ENCODE measurements at regions not wholly inside any gene's neighbourhood (a gene's known extent, or its start where the extent isn't known, plus 50 kb on each side); places are given as distances from the start of the nearest gene placed in this dataset.

DNA sequence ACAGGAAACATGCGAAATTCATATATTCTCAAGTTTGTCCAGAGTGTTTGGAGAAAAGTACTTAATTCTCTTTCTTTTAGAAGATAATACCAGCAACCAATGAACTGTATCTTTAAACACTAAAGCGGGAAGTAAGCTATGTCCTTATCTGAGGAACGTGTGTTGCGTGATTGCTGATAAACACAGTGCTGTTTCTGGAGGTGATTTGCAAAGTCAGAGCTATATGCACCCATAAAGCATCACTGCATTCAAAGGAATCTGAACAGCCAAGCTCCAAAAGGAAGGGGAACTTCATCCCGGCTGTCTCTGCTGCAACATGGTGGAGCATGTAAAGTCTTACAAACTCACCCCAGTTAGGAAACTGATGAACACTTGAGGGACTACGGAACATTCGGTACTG, 271.7 kb upstream of the FN1 start:
- DNase-seq: no peak
- Histone ChIP-seq H3K4me3 (no peak overlapping the region), H3K27ac (replicated peaks) (no peak overlapping the region), H3K27me3 (ENCODE audit: low read depth) (no peaks in the 10 kb centered on the region), H3K9me3 (replicated peaks) (no peaks in the 10 kb centered on the region), H3K36me3 (no peaks in the 10 kb centered on the region), H3K4me1 (peaks cover 31% of the 10 kb centered on the region)
- TF ChIP-seq, protein P1, sequence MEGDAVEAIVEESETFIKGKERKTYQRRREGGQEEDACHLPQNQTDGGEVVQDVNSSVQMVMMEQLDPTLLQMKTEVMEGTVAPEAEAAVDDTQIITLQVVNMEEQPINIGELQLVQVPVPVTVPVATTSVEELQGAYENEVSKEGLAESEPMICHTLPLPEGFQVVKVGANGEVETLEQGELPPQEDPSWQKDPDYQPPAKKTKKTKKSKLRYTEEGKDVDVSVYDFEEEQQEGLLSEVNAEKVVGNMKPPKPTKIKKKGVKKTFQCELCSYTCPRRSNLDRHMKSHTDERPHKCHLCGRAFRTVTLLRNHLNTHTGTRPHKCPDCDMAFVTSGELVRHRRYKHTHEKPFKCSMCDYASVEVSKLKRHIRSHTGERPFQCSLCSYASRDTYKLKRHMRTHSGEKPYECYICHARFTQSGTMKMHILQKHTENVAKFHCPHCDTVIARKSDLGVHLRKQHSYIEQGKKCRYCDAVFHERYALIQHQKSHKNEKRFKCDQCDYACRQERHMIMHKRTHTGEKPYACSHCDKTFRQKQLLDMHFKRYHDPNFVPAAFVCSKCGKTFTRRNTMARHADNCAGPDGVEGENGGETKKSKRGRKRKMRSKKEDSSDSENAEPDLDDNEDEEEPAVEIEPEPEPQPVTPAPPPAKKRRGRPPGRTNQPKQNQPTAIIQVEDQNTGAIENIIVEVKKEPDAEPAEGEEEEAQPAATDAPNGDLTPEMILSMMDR (IDR thresholded peaks at IDR 0.05; ENCODE audit: borderline replicate concordance): no peak
- intact Hi-C loops (cut with micrococcal nuclease): no loop called here

DNA sequence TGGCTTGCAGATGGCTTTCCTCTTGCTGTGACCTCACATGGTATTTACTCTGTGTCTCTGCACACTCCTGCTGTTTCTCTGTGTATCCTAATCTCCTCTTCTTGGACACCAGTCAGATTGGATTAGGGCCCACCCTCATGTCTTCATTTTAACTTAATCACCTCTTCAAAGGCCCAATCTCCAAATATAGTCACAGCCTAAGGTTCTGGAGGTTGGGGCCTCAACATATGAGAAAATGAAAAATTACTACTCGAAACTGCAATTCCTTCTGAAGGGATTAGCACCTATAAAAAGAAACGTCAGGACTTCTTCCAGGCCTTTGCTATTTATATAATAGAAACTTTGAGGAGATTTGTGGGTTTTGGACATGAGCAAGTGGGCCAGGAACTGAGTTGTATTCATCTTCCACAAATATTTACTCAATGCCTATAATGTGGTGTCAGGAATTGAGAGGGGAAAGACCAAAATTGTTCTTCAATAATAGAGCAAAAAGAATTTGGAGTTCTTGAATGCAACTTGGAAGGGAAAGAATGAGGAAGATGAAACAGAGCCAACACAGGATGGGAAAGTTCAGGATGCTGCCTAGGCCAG, 270.0 kb upstream of the FN1 start:
- intact Hi-C loops (cut with micrococcal nuclease): no loop called here
- Histone ChIP-seq H3K27me3 (ENCODE audit: low read depth) (no peaks in the 10 kb centered on the region), H3K36me3 (no peaks in the 10 kb centered on the region), H3K4me1 (peaks cover 14% of the 10 kb centered on the region), H3K27ac (replicated peaks) (no peak overlapping the region), H3K9me3 (replicated peaks) (no peaks in the 10 kb centered on the region), H3K4me3 (no peak overlapping the region)
- no peak for DNase-seq
- TF ChIP-seq, protein P1 (IDR thresholded peaks at IDR 0.05; ENCODE audit: borderline replicate concordance): no peak

DNA sequence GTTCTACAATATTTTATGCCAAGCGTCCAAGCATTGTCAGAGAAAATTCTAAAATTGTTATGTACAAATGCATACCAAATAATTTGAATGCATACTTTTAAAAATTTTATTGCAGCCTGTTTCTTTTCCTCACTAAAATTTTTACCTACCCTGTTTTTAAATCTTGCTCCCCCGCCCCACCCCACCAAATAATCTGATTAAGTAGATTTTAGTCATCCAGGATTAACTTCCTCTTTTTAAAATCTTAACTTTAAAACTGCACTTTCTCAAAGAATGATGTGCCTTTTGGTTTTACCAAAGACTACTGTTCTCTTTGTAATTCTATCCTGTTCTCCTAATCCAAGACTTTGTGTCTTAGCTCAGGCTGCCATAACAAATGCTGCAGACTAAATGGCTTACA, 269.4 kb upstream of the FN1 start:
- H3K27ac ChIP-seq (replicated peaks): no peak overlapping the region
- DNase-seq: no peak
- TF ChIP-seq, protein P1 (IDR thresholded peaks at IDR 0.05; ENCODE audit: borderline replicate concordance): no peak
- H3K9me3 ChIP-seq (replicated peaks): no peaks in the 10 kb centered on the region
- peaks cover 10% of the 10 kb centered on the region for H3K4me1 ChIP-seq
- H3K4me3 ChIP-seq: no peak overlapping the region
- intact Hi-C loops (cut with micrococcal nuclease): no loop called here
- H3K36me3 ChIP-seq: no peaks in the 10 kb centered on the region
- no peaks in the 10 kb centered on the region for H3K27me3 ChIP-seq (ENCODE audit: low read depth)

DNA sequence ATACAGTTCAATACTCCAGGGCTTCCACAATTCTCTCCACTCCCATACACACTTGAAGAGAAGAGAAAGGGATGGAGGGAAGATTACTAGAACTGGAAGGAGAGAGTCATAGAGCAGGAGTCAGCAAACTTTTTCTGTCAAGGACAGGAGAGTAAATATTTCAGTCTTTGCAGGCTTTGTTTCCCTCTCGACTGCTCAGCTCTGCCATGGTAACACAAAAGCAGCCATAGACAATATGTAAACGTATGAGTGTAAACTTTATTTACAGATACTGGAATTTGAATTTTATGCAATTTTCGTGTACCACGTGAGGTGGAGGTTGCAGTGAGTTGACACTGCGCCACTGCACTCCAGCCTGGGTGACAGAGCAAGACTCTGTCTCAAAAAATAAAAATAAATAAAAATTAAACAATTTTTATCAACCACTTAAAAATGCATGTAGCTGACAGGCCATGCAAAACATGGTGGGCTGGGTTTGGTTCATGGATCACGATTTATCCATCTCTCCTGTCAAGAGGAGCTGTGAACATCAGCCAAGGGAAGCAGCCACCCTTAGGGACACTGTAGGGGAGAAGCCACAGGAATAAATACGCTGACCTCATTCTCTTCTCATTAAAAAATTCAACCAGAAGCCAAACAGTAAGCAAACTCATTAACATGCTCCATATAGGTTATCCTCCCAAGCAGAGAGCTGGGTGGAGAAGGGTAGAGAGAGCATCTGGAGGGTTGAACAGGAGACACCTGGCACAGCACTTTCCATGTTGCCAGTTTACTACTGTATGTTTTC, 266.4 kb upstream of the FN1 start:
- no peak overlapping the region for H3K27ac ChIP-seq (replicated peaks)
- H3K36me3 ChIP-seq: no peaks in the 10 kb centered on the region
- intact Hi-C loops (cut with micrococcal nuclease): no loop called here
- no peak for DNase-seq
- no peak overlapping the region for H3K4me3 ChIP-seq
- TF ChIP-seq, protein P1 (IDR thresholded peaks at IDR 0.05; ENCODE audit: borderline replicate concordance): no peak
- peaks cover 10% of the 10 kb centered on the region for H3K4me1 ChIP-seq
- peaks cover 21% of the 10 kb centered on the region for H3K9me3 ChIP-seq (replicated peaks)
- no peaks in the 10 kb centered on the region for H3K27me3 ChIP-seq (ENCODE audit: low read depth)

DNA sequence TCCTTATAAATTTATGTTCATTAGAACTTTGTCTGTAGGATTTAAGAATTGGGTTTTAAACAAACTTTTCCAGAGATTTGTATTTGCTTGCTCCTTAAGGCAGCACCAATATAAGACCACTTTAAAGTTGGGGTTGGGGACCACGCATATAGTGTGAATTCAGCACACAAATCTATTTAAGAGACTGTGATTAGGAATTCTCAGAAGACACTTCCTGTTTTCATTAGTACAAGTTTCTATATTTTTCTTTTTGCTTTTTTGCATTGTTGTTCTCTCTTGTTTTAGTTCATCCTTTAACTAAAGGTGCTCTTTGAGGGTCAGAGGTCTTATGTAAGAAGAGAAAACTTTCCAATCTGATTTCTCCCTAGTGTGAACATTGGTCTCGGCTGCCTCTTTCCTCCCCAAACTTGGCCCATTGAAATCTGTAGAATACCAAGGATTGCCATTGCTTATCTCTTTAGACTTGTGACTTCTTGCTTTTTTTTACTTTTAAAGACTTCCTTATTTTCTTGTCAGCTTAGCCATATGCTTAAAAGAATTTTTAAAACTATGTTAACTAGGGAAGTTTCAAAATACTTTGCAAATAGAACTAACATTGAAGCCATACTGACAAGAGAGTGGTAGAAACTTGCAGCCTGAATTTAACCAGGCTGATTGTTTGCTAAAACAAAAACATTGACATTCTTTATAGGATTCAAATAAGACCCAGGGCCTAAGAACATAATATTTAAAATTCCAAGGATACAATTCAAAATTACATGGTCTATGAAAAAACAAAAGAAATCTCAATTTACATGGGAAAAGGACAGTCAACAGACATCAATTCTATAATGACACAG, 264.1 kb upstream of the FN1 start:
- Histone ChIP-seq H3K9me3 (replicated peaks) (peaks cover 21% of the 10 kb centered on the region), H3K4me3 (no peak overlapping the region), H3K27ac (replicated peaks) (no peak overlapping the region), H3K36me3 (no peaks in the 10 kb centered on the region), H3K4me1 (no peaks in the 10 kb centered on the region), H3K27me3 (ENCODE audit: low read depth) (no peaks in the 10 kb centered on the region)
- intact Hi-C loops (cut with micrococcal nuclease): no loop called here
- DNase-seq: no peak
- TF ChIP-seq, protein P1 (IDR thresholded peaks at IDR 0.05; ENCODE audit: borderline replicate concordance): no peak
